G401 (cell line): ENCODE measurements at regions not wholly inside any gene's neighbourhood (a gene's known extent, or its start where the extent isn't known, plus 50 kb on each side); places are given as distances from the start of the nearest gene placed in this dataset.
"Not testable (repeated sequence)": the region's sequence is repeated elsewhere in the genome, so short reads cannot be mapped to it uniquely, and the experiment has no call there.

Experiments
- DNase-seq: peaks from one replicate; pipeline ENCODE4 v3.0.0-alpha.2; 2015; ENCODE audit warnings: low spot score
- in situ Hi-C: cut with HindIII; loops from 2 replicates; pipeline ENCODE4 v1.10.0; 2016; ENCODE audit warnings: low sequenced_read_pairs, mixed read lengths

- DNase-seq, result no peak
- in situ Hi-C loops, result no loop called here
Observed at GRCh38 chr18:22745966-22746365, 187.2 kb upstream of the RBBP8 start.

GRCh38 chr18:22752014-22752413 lies 181.1 kb upstream of the RBBP8 start:
- DNase-seq, result no peak
- in situ Hi-C loops, result no loop called here

- in situ Hi-C loops, result no loop called here
- DNase-seq, result no peak
Observed at GRCh38 chr18:22753130-22753831, 179.8 kb upstream of the RBBP8 start.

- in situ Hi-C loops, DNase-seq: not testable (repeated sequence)
Observed at GRCh38 chr18:22764005-22764404, 169.1 kb upstream of the RBBP8 start.

GRCh38 chr18:22765896-22766295 lies 167.2 kb upstream of the RBBP8 start:
- in situ Hi-C loops, result no loop called here
- DNase-seq, result no peak

- in situ Hi-C loops, result no loop called here
- no peak for DNase-seq
Observed at GRCh38 chr18:22767653-22768052, 165.5 kb upstream of the RBBP8 start.

- in situ Hi-C loops, result no loop called here
- DNase-seq, result no peak
Observed at GRCh38 chr18:22773944-22774343, 159.2 kb upstream of the RBBP8 start.

- in situ Hi-C loops, result no loop called here
- DNase-seq, result no peak
Observed at GRCh38 chr18:22778996-22779395, 154.1 kb upstream of the RBBP8 start.

GRCh38 chr18:22783245-22783644 lies 149.9 kb upstream of the RBBP8 start:
- in situ Hi-C loops, result no loop called here
- DNase-seq, result no peak

- in situ Hi-C loops, result no loop called here
- no peak for DNase-seq
Observed at GRCh38 chr18:22783662-22784076, 149.5 kb upstream of the RBBP8 start.

GRCh38 chr18:22789052-22789451 lies 144.1 kb upstream of the RBBP8 start:
- no peak for DNase-seq
- in situ Hi-C loops, result no loop called here

- no peak for DNase-seq
- in situ Hi-C loops, result no loop called here
Observed at GRCh38 chr18:22789600-22789999, 143.5 kb upstream of the RBBP8 start.

- DNase-seq, result no peak
- in situ Hi-C loops, result no loop called here
Observed at GRCh38 chr18:22790545-22791309, 142.4 kb upstream of the RBBP8 start.

- in situ Hi-C loops, result no loop called here
- no peak for DNase-seq
Observed at GRCh38 chr18:22791310-22791610, 141.9 kb upstream of the RBBP8 start.

- no peak for DNase-seq
- in situ Hi-C loops, result no loop called here
Observed at GRCh38 chr18:22796113-22796512, 137.0 kb upstream of the RBBP8 start.

- in situ Hi-C loops, result no loop called here
- DNase-seq, result no peak
Observed at GRCh38 chr18:22800551-22800951, 132.6 kb upstream of the RBBP8 start.

- DNase-seq, result peak; percentile 33
- in situ Hi-C loops, result no loop called here
Observed at GRCh38 chr18:22813648-22814328, 119.3 kb upstream of the RBBP8 start.

GRCh38 chr18:22814329-22814703 lies 118.8 kb upstream of the RBBP8 start:
- in situ Hi-C loops, result no loop called here
- no peak for DNase-seq

GRCh38 chr18:22816266-22817176 lies 116.6 kb upstream of the RBBP8 start:
- in situ Hi-C loops, result no loop called here
- DNase-seq, result no peak

- in situ Hi-C loops, result no loop called here
- no peak for DNase-seq
Observed at GRCh38 chr18:22817844-22818243, 115.3 kb upstream of the RBBP8 start.
